ENCODE measurements at regions not wholly inside any gene's neighbourhood (a gene's known extent, or its start where the extent isn't known, plus 50 kb on each side); places are given as distances from the start of the nearest gene placed in this dataset.

- Histone ChIP-seq H3K9me3 (replicated peaks; ENCODE audit: control insufficient read depth, insufficient read depth, low read depth, low read length) (no peaks in the 10 kb centered on the region), H2AFZ (ENCODE audit: low read depth, low read length) (no peak overlapping the region), H3K4me1 (replicated peaks in 1 of 2; ENCODE audit: control insufficient read depth in 2 of 2, insufficient read depth in 2 of 2, low read length in 2 of 2) (no peaks in the 10 kb centered on the region), H3K4me3 (no peak overlapping the region), H3K9ac (ENCODE audit: insufficient read depth in 1 of 2, low read depth in 2 of 2, low read length in 2 of 2) (no peak overlapping the region), H3K9me1 (ENCODE audit: control insufficient read depth, insufficient read depth, low read length) (no peaks in the 10 kb centered on the region), H4K20me1 (replicated peaks; ENCODE audit: control insufficient read depth, insufficient read depth, low read length) (no peaks in the 10 kb centered on the region), H3K27ac (ENCODE audit: extremely low read depth, low read depth, low read length) (no peak overlapping the region), H3K36me3 (ENCODE audit: control insufficient read depth, insufficient read depth, low read length) (no peaks in the 10 kb centered on the region), H3K4me2 (ENCODE audit: insufficient read depth, low read length) (no peak overlapping the region), H3K79me2 (ENCODE audit: control insufficient read depth, insufficient read depth, low read length) (no peaks in the 10 kb centered on the region), H3K27me3 (ENCODE audit: control insufficient read depth in 2 of 2, insufficient read depth in 2 of 2, low read length in 2 of 2) (no peaks in the 10 kb centered on the region)
- no TSS peak for BruUV-seq (replicated peaks)
- no peak for TF ChIP-seq SMARCA4 (IDR thresholded peaks at IDR 0.05)
- TF ChIP-seq ZNF644 (tag; IDR thresholded peaks at IDR 0.05; ENCODE audit: low read depth) = no peak
- no peak for TF ChIP-seq HSF4 (CRISPR knock-in tag; IDR thresholded peaks at IDR 0.05; ENCODE audit: borderline replicate concordance)
- TF ChIP-seq, protein P1, sequence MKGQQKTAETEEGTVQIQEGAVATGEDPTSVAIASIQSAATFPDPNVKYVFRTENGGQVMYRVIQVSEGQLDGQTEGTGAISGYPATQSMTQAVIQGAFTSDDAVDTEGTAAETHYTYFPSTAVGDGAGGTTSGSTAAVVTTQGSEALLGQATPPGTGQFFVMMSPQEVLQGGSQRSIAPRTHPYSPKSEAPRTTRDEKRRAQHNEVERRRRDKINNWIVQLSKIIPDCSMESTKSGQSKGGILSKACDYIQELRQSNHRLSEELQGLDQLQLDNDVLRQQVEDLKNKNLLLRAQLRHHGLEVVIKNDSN (CRISPR knock-in tag; IDR thresholded peaks at IDR 0.05) = no peak
- TF ChIP-seq, protein P2, sequence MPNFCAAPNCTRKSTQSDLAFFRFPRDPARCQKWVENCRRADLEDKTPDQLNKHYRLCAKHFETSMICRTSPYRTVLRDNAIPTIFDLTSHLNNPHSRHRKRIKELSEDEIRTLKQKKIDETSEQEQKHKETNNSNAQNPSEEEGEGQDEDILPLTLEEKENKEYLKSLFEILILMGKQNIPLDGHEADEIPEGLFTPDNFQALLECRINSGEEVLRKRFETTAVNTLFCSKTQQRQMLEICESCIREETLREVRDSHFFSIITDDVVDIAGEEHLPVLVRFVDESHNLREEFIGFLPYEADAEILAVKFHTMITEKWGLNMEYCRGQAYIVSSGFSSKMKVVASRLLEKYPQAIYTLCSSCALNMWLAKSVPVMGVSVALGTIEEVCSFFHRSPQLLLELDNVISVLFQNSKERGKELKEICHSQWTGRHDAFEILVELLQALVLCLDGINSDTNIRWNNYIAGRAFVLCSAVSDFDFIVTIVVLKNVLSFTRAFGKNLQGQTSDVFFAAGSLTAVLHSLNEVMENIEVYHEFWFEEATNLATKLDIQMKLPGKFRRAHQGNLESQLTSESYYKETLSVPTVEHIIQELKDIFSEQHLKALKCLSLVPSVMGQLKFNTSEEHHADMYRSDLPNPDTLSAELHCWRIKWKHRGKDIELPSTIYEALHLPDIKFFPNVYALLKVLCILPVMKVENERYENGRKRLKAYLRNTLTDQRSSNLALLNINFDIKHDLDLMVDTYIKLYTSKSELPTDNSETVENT (CRISPR knock-in tag; IDR thresholded peaks at IDR 0.05) = no peak
- no peak for TF ChIP-seq POLR2G (IDR thresholded peaks at IDR 0.05; ENCODE audit: low read depth, low read length)
- TF ChIP-seq ZBED1 (IDR thresholded peaks at IDR 0.05) = no peak
- no peak for TF ChIP-seq ZNF707 (CRISPR knock-in tag; conservative IDR thresholded peaks at IDR 0.05)
- no peak for TF ChIP-seq ID3 (CRISPR knock-in tag; IDR thresholded peaks at IDR 0.05)
- no peak for TF ChIP-seq ID3 (tag; IDR thresholded peaks at IDR 0.05)
- no peak for TF ChIP-seq NFYB (IDR thresholded peaks at IDR 0.05; ENCODE audit: extremely low read depth, insufficient read length)
- no peak for TF ChIP-seq RBBP5 (IDR thresholded peaks at IDR 0.05; ENCODE audit: borderline replicate concordance, insufficient read depth, low read length, poor library complexity, severe bottlenecking)
- FAIRE-seq = no peak
- ChIA-PET POLR2A (no interaction called here), CTCF (ENCODE audit: low intra/inter-chr PET ratio) (no interaction called here)
- no peak for DNase-seq (ENCODE audit: extremely low read depth in 1 of 4, low spot score in 3 of 4)
- WGBS (ENCODE audit: insufficient coverage, low coverage, missing lambda C conversion rate) = 0% methylated on average over 2 of the region's 2 CpGs
- in situ Hi-C loops (cut with MboI) (no loop called here), intact Hi-C loops (cut with micrococcal nuclease) (no loop called here)
- no peak for ATAC-seq
These were observed 701.3 kb upstream of the ACO1 start for GRCh38 chr9:31683116-31683515.

All from K562 (cell line).